ENCODE measurements at regions not wholly inside any gene's neighbourhood (a gene's known extent, or its start where the extent isn't known, plus 50 kb on each side); places are given as distances from the start of the nearest gene placed in this dataset.

DNA sequence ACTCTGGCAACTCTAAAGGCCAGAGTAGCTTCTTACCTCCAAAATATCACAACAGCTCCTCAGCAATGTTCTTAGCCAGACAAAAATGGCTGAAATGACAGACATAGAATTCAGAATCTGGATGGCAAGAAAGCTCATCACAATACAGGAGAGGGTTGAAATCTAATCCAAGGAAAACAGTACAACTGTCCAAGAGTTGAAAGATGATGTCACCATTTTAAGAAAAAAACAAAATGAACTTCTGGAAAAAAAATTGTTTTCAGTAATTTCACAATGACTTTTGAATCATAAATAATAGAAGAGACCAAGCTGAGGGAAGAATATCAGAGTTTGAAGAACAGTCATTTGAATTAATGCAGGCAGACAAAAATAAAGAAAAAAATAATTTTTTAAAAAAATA is 479.5 kb downstream of the ZWINT start:
- TF ChIP-seq, protein P1, sequence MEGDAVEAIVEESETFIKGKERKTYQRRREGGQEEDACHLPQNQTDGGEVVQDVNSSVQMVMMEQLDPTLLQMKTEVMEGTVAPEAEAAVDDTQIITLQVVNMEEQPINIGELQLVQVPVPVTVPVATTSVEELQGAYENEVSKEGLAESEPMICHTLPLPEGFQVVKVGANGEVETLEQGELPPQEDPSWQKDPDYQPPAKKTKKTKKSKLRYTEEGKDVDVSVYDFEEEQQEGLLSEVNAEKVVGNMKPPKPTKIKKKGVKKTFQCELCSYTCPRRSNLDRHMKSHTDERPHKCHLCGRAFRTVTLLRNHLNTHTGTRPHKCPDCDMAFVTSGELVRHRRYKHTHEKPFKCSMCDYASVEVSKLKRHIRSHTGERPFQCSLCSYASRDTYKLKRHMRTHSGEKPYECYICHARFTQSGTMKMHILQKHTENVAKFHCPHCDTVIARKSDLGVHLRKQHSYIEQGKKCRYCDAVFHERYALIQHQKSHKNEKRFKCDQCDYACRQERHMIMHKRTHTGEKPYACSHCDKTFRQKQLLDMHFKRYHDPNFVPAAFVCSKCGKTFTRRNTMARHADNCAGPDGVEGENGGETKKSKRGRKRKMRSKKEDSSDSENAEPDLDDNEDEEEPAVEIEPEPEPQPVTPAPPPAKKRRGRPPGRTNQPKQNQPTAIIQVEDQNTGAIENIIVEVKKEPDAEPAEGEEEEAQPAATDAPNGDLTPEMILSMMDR (IDR thresholded peaks at IDR 0.05), result no peak
- no peak for TF ChIP-seq EZH2phosphoT487 (IDR thresholded peaks at IDR 0.05)
- no peak for TF ChIP-seq EZH2 (IDR thresholded peaks at IDR 0.05)

Data from neural progenitor cell (in vitro differentiated cells).